WTC11 (cell line): ENCODE measurements at regions not wholly inside any gene's neighbourhood (a gene's known extent, or its start where the extent isn't known, plus 50 kb on each side); places are given as distances from the start of the nearest gene placed in this dataset.

Experiments
- ATAC-seq: fragments of 200-7000 bp; cut with Tn5 transposase; 2 replicates; pipeline ENCODE4 v1.10.0; 2021; ENCODE audit warnings: mild to moderate bottlenecking, moderate library complexity
- CTCF ChIA-PET: fragments of 300-600 bp; sonication (Branson Sonifier 250); formaldehyde crosslinking; loops from one replicate; lab custom pipeline; 2021; ENCODE audit warnings: antibody characterized with exemption; lab: Charles Lee
- POLR2A ChIA-PET: fragments of 350-600 bp; sonication (Branson Sonifier 250); formaldehyde crosslinking; loops from one replicate; lab custom pipeline; 2021; ENCODE audit warnings: antibody characterized with exemption; lab: Charles Lee
- DNase-seq: peaks from one replicate; pipeline ENCODE4 v3.0.0; 2021; ENCODE audit warnings: low spot score
- H3K27ac Mint-ChIP-seq: 2 replicates; pipeline ENCODE4 v1.8.0; 2021; ENCODE audit warnings: mixed read lengths
- H3K27me3 Mint-ChIP-seq: 2 replicates; pipeline ENCODE4 v1.8.0; 2021; ENCODE audit warnings: low read depth, mild to moderate bottlenecking, moderate library complexity, mixed read lengths
- H3K36me3 Mint-ChIP-seq: 2 replicates; pipeline ENCODE4 v1.8.0; 2021; ENCODE audit warnings: mixed read lengths
- H3K4me1 Mint-ChIP-seq: 2 replicates; pipeline ENCODE4 v1.8.0; 2022; ENCODE audit warnings: mixed read lengths
- H3K4me3 Mint-ChIP-seq: 2 replicates; pipeline ENCODE4 v1.8.0; 2021; ENCODE audit warnings: mild to moderate bottlenecking, moderate library complexity, mixed read lengths
- H3K9me3 Mint-ChIP-seq: 2 replicates; pipeline ENCODE4 v1.8.0; 2021; ENCODE audit warnings: mixed read lengths
- FOXP1 ChIP-seq: sonication (generic); formaldehyde crosslinking; IDR thresholded peaks from 2 replicates; pipeline ENCODE4 v1.8.0; 2022; ENCODE audit warnings: missing genetic modification reagents, mild to moderate bottlenecking, moderate library complexity, borderline replicate concordance
- HMGA2 ChIP-seq: fragments of 250-450 bp; sonication (Bioruptor Pico); IDR thresholded peaks from 2 replicates; pipeline ENCODE4 v1.4.0; 2021; ENCODE audit warnings: mild to moderate bottlenecking, moderate library complexity
- JAZF1 ChIP-seq: fragments of 250-450 bp; sonication (Bioruptor Pico); IDR thresholded peaks from 2 replicates; pipeline ENCODE4 v1.9.0; 2021; ENCODE audit warnings: moderate library complexity, mild to moderate bottlenecking, inconsistent platforms
- MYBL2 ChIP-seq: sonication (generic); formaldehyde crosslinking; IDR thresholded peaks from 2 replicates; pipeline ENCODE4 v1.8.1; 2023; ENCODE audit warnings: mild to moderate bottlenecking, moderate library complexity, missing genetic modification reagents
- RORB ChIP-seq: fragments of 250-450 bp; sonication (Bioruptor Pico); IDR thresholded peaks from 2 replicates; pipeline ENCODE4 v1.9.0; 2021; ENCODE audit warnings: mild to moderate bottlenecking
- SMAD4 ChIP-seq: sonication (generic); formaldehyde crosslinking; IDR thresholded peaks from 2 replicates; pipeline ENCODE4 v1.8.0; 2022; ENCODE audit warnings: mild to moderate bottlenecking, missing genetic modification reagents
- TEAD1 ChIP-seq: sonication (generic); formaldehyde crosslinking; IDR thresholded peaks from 2 replicates; pipeline ENCODE4 v1.8.0; 2022; ENCODE audit warnings: mild to moderate bottlenecking, missing genetic modification reagents
- ZNF263 ChIP-seq: sonication (generic); formaldehyde crosslinking; IDR thresholded peaks from 2 replicates; pipeline ENCODE4 v1.8.1; 2022; ENCODE audit warnings: low read depth, mild to moderate bottlenecking, moderate library complexity, missing genetic modification reagents
- TF ChIP-seq, protein P1 (sequence below): sonication (generic); formaldehyde crosslinking; IDR thresholded peaks from 2 replicates; pipeline ENCODE4 v1.8.1; 2023; ENCODE audit warnings: mild to moderate bottlenecking, missing genetic modification reagents, moderate library complexity
- TF ChIP-seq, protein P2 (sequence below): fragments of 250-450 bp; sonication (Bioruptor Pico); IDR thresholded peaks from 2 replicates; pipeline ENCODE4 v2.1.2; 2022; ENCODE audit warnings: mild to moderate bottlenecking, moderate library complexity
- TF ChIP-seq, protein P3 (sequence below): sonication (generic); formaldehyde crosslinking; IDR thresholded peaks from 2 replicates; pipeline ENCODE4 v1.8.1; 2023; ENCODE audit warnings: mild to moderate bottlenecking, moderate library complexity, missing genetic modification reagents
- TF ChIP-seq, protein P4 (sequence below): sonication (generic); formaldehyde crosslinking; IDR thresholded peaks from 2 replicates; pipeline ENCODE4 v1.8.1; 2022; ENCODE audit warnings: mild to moderate bottlenecking, moderate library complexity, missing genetic modification reagents
- TF ChIP-seq, protein P5 (sequence below): sonication (generic); formaldehyde crosslinking; IDR thresholded peaks from 2 replicates; pipeline ENCODE4 v1.8.1; 2022; ENCODE audit warnings: missing genetic modification reagents, borderline replicate concordance
- TF ChIP-seq, protein P6 (sequence below): sonication (generic); formaldehyde crosslinking; IDR thresholded peaks from 2 replicates; pipeline ENCODE4 v1.8.0; 2023; ENCODE audit warnings: mild to moderate bottlenecking, missing genetic modification reagents

DNA sequence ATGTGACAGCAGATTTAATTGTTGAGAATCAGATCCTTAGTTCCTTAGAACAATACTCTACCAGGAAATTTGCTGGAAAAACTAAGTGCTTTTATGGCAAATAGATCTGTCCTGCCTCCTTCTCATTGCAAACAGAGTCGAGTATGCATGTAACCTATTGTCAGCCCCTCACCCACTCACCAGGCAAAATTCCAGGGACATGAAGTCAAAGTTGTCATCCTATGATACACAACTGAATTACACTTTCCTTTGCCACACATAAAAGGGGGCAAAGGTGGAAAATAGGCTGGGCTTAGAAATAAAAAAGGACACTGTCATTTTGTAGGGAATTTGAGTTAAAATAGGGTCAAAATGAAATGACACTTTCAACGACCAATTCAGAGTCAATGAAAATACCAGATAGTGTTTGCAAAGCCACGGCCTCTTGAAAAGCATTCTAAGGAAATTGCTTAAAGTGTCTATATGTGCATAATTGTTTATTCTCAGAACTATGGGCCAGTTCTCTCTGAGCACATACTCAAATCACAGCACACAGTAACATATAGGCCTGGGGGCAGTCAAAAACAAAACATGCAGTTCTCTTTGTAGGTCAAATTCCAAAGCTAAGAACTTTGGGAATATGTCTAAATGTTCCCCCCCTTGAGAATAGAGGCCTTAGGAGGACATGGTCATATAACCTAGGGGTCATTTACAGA lies 452.8 kb downstream of the NFIB start:
- no peaks in the 10 kb centered on the region for H3K9me3 Mint-ChIP-seq
- H3K27me3 Mint-ChIP-seq: no peaks in the 10 kb centered on the region
- no peak overlapping the region for H3K27ac Mint-ChIP-seq
- TF ChIP-seq FOXP1 (CRISPR knock-in tag): no peak
- TF ChIP-seq, protein P1, sequence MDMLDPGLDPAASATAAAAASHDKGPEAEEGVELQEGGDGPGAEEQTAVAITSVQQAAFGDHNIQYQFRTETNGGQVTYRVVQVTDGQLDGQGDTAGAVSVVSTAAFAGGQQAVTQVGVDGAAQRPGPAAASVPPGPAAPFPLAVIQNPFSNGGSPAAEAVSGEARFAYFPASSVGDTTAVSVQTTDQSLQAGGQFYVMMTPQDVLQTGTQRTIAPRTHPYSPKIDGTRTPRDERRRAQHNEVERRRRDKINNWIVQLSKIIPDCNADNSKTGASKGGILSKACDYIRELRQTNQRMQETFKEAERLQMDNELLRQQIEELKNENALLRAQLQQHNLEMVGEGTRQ (CRISPR knock-in tag): no peak
- TF ChIP-seq HMGA2 (CRISPR knock-in tag): no peak
- TF ChIP-seq, protein P2, sequence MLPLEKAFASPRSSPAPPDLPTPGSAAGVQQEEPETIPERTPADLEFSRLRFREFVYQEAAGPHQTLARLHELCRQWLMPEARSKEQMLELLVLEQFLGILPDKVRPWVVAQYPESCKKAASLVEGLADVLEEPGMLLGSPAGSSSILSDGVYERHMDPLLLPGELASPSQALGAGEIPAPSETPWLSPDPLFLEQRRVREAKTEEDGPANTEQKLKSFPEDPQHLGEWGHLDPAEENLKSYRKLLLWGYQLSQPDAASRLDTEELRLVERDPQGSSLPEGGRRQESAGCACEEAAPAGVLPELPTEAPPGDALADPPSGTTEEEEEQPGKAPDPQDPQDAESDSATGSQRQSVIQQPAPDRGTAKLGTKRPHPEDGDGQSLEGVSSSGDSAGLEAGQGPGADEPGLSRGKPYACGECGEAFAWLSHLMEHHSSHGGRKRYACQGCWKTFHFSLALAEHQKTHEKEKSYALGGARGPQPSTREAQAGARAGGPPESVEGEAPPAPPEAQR (CRISPR knock-in tag): no peak
- TF ChIP-seq, protein P3, sequence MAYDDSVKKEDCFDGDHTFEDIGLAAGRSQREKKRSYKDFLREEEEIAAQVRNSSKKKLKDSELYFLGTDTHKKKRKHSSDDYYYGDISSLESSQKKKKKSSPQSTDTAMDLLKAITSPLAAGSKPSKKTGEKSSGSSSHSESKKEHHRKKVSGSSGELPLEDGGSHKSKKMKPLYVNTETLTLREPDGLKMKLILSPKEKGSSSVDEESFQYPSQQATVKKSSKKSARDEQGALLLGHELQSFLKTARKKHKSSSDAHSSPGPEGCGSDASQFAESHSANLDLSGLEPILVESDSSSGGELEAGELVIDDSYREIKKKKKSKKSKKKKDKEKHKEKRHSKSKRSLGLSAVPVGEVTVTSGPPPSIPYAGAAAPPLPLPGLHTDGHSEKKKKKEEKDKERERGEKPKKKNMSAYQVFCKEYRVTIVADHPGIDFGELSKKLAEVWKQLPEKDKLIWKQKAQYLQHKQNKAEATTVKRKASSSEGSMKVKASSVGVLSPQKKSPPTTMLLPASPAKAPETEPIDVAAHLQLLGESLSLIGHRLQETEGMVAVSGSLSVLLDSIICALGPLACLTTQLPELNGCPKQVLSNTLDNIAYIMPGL: no peak
- no peak for TF ChIP-seq ZNF263 (CRISPR knock-in tag)
- TF ChIP-seq, protein P4, sequence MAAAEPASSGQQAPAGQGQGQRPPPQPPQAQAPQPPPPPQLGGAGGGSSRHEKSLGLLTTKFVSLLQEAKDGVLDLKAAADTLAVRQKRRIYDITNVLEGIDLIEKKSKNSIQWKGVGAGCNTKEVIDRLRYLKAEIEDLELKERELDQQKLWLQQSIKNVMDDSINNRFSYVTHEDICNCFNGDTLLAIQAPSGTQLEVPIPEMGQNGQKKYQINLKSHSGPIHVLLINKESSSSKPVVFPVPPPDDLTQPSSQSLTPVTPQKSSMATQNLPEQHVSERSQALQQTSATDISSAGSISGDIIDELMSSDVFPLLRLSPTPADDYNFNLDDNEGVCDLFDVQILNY (CRISPR knock-in tag): no peak
- POLR2A ChIA-PET: no interaction called here
- H3K4me1 Mint-ChIP-seq: peaks cover 41% of the 10 kb centered on the region
- no peak overlapping the region for H3K4me3 Mint-ChIP-seq
- ATAC-seq: no peak; the same call in 1 of the 2 replicates
- H3K36me3 Mint-ChIP-seq: no peaks in the 10 kb centered on the region
- CTCF ChIA-PET: no interaction called here
- no peak for DNase-seq

DNA sequence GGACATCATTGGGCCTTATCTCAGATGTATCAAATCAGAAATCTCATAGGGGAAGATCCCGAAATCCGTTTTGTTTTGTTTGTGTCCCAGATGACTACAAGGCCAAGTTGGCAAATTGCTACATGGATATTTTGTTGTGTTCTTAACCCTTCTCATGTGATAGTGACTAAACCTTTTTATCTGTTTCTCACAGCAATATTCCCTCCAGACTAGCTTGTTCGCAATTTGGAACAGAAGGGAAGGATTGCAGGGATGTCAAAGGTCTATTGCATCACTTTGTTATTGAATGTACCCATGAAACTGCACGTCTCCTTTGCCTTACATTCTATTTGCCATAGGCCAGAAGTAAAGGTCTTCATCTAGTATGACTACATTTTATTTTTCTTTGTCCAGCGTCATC lies 453.9 kb downstream of the NFIB start:
- peaks cover 41% of the 10 kb centered on the region for H3K4me1 Mint-ChIP-seq
- H3K36me3 Mint-ChIP-seq: no peaks in the 10 kb centered on the region
- ATAC-seq: no peak
- no peak for DNase-seq
- ChIA-PET POLR2A (no interaction called here), CTCF (no interaction called here)
- TF ChIP-seq RORB (CRISPR knock-in tag) (no peak), TEAD1 (CRISPR knock-in tag) (no peak), JAZF1 (CRISPR knock-in tag) (no peak), MYBL2 (CRISPR knock-in tag) (no peak), SMAD4 (CRISPR knock-in tag) (no peak), HMGA2 (CRISPR knock-in tag) (no peak)
- TF ChIP-seq, protein P5, sequence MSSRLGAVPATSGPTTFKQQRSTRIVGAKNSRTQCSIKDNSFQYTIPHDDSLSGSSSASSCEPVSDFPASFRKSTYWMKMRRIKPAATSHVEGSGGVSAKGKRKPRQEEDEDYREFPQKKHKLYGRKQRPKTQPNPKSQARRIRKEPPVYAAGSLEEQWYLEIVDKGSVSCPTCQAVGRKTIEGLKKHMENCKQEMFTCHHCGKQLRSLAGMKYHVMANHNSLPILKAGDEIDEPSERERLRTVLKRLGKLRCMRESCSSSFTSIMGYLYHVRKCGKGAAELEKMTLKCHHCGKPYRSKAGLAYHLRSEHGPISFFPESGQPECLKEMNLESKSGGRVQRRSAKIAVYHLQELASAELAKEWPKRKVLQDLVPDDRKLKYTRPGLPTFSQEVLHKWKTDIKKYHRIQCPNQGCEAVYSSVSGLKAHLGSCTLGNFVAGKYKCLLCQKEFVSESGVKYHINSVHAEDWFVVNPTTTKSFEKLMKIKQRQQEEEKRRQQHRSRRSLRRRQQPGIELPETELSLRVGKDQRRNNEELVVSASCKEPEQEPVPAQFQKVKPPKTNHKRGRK (CRISPR knock-in tag): no peak
- TF ChIP-seq, protein P6, sequence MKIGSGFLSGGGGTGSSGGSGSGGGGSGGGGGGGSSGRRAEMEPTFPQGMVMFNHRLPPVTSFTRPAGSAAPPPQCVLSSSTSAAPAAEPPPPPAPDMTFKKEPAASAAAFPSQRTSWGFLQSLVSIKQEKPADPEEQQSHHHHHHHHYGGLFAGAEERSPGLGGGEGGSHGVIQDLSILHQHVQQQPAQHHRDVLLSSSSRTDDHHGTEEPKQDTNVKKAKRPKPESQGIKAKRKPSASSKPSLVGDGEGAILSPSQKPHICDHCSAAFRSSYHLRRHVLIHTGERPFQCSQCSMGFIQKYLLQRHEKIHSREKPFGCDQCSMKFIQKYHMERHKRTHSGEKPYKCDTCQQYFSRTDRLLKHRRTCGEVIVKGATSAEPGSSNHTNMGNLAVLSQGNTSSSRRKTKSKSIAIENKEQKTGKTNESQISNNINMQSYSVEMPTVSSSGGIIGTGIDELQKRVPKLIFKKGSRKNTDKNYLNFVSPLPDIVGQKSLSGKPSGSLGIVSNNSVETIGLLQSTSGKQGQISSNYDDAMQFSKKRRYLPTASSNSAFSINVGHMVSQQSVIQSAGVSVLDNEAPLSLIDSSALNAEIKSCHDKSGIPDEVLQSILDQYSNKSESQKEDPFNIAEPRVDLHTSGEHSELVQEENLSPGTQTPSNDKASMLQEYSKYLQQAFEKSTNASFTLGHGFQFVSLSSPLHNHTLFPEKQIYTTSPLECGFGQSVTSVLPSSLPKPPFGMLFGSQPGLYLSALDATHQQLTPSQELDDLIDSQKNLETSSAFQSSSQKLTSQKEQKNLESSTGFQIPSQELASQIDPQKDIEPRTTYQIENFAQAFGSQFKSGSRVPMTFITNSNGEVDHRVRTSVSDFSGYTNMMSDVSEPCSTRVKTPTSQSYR (CRISPR knock-in tag): no peak
- TF ChIP-seq, protein P1 (CRISPR knock-in tag): no peak
- H3K4me3 Mint-ChIP-seq: no peak overlapping the region
- H3K9me3 Mint-ChIP-seq: no peaks in the 10 kb centered on the region
- no peaks in the 10 kb centered on the region for H3K27me3 Mint-ChIP-seq
- 0 out of 2 replicates have a peak overlapping the region, but pooled peaks have one; percentile 16 for H3K27ac Mint-ChIP-seq
